GM21786 (cell line): ENCODE measurements at regions not wholly inside any gene's neighbourhood (a gene's known extent, or its start where the extent isn't known, plus 50 kb on each side); places are given as distances from the start of the nearest gene placed in this dataset.

Experiments used
- ATAC-seq: cut with Tn5 transposase; IDR thresholded peaks from one replicate; pipeline ENCODE4 v1.9.1; 2021; ENCODE audit not compliant: unreplicated experiment

DNA sequence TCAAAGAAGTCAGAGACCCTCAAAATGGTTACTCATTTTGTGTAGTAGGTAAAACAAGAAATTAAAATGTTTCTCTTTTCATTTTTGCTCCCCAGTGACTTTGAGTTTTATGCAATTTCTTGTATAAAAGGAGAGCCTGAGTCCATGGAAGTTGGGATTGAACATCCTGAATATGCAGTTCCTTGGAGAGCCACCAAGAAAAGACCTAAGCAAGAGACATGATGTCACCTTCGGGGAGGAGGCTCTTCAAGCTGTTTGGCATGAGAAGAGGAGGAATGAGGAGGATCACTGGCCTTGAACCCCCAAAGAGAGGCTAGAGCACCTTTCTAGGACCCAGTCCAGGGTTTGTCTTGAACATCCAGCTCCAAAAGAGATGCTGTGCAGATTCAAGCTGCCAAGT lies 62.3 kb upstream of the CALM2 start:
- no peak for ATAC-seq

DNA sequence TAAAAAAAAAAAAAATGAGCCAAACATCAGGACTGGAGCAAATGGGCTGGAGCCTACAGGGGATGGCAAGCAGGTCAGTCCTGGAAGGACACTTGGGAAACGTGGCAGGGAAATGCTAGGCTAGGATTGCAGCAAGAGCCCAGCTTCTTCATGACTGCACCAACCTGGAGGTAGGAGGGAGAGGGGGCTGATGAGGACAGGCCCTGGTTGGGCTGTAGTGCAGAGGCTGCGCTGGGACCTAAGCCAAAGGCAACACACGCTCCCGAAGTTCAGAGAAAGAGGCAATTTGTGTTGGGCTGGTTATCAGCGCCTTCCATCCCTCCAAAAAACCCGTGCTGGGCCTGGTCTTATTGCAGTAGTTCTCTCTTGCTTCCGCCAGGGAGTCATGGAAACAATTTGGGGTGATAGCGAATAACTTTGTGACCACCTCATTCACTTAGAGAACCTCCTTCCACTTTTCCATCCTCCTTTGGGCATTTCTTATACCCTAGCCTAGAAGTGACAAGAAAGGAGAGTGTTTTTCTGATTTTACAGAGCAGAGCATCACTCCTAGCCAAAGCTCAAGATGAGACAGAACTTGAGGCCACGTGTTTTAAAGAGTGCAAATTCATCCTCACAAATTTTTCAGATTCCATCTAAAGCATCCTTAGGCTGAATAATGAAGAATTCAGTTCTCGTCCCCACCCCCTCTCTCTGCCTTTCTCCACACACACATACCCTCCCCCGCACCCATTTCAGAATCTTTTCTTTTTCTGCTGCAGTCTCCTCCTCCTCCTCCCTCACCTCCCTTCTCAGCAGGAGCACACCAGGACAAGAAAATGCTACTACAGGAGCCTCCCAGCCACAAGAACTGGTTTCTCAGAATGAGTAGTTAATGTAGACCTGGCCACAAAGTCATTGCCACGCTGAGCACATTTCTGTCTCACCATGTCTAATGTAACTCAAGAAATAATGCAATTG lies 61.3 kb upstream of the CALM2 start:
- ATAC-seq: no peak

DNA sequence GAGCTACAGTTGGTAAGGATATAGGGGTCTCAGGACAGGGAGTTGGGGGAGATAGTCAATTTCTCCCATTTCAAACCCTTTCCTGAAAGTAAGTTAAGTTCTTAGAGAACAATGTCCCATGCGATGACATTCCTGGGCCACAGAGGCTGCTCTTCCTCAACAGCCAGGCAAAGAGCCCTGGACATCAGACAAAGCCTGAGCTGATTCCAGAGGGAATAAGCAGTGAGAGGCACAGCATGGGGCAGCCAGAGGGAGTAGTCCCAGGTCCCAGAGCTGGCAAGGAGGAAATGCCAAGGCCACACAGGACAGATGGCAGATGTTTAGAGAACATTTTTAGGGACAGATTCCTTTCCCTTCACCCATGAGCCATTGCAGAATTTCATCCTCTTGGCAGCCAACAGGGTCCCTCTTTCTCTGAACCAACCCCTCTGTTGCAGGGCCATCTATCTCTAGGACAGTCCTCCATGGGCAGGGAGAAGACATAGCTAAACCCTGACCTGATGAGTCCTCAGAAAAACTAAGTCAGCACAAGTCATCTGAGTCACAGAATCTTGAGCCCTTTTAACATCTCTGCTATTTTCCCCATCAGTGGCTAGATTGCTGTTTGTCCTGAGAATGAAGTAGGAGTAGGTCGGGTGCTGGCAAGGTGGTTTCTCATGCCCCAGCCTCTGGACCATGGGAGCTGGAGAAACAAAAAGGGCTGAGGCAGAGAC lies 60.3 kb upstream of the CALM2 start:
- ATAC-seq: no peak

DNA sequence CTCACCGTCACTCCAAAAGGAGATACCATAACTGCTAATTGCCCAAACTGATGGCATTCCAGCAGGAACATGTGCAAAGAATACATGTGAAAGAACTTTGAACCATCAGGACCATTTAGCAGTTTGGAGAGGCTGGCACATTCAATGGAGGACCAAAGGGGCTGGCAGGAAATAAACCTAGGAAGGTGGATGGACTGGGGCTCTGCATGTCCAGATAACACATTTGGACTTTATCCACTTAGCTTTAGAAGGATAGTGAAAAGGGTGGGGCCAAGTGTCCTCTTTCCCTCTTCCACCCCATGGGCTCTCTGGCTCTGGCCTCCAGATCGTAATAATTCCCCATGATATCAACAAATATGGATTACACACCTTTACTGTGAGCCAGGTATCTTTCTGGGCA lies 58.8 kb upstream of the CALM2 start:
- no peak for ATAC-seq

DNA sequence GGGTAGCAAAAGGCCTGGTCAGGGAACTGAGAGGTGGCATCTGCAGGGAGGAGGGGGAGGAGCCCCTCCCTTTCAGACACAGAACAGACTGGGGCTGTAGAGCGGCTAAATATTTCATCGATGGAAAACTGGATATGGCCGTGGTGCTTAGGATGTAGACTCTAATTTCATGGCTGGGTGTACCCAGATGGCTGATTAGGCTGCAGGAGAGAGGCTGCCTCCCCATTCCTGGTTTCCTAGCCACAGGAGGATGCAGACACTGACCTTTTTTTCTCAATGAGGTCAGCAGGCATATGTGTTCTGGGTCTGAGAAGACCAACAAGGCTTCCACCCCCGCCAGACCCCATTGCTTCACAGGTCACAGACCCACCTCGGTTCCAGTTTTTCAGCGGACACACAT lies 58.1 kb upstream of the CALM2 start:
- no peak for ATAC-seq

DNA sequence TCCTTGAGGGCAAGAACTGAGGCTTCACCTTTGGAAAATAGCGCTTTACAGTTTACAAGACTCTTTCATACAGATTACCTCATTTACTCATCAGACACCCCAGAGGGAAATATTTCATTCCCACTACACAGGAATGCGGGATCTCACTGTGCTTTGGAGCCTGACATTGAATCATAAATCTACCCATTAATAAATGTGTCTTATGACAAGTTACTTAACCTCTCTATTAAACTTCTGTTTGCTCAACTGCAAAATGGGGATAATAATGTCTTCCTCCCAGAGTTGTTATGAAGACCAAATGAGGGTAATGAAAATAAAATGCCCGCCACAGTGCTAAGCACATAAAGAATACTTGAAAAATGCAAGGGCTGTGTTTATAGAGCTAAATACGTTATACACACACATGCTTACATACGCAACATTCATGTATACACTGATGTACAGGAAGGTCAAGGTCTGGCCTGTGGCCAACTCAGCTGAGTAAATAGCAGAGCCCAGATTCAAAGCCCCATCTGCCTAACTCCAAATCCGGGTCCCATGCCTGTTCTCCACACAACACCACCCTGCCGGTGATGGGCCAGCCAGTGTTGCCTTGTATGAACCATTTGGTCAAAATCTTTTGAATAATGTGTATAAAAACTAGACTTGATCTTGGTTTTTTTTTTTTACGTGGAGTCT lies 56.6 kb upstream of the CALM2 start:
- ATAC-seq: no peak

DNA sequence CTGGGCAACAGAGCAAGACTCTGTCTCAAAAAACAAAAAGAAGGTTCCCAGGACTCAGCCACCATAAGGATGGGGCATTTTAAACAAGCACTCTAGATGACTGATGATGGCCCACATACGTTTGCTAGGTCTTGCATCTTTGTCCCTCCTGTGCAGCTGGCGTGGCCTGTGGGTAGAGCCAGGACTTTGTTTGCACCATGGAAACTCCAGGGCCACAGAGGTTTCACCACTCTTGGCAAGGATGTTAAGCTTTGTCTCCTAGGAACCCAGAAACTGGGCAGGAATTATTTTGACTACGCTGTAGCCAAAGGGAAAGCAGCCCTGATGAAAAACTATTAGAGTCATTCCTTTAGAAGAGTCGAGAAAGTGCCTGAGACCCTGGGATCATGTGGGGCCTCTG lies 54.1 kb upstream of the CALM2 start:
- ATAC-seq: no peak

DNA sequence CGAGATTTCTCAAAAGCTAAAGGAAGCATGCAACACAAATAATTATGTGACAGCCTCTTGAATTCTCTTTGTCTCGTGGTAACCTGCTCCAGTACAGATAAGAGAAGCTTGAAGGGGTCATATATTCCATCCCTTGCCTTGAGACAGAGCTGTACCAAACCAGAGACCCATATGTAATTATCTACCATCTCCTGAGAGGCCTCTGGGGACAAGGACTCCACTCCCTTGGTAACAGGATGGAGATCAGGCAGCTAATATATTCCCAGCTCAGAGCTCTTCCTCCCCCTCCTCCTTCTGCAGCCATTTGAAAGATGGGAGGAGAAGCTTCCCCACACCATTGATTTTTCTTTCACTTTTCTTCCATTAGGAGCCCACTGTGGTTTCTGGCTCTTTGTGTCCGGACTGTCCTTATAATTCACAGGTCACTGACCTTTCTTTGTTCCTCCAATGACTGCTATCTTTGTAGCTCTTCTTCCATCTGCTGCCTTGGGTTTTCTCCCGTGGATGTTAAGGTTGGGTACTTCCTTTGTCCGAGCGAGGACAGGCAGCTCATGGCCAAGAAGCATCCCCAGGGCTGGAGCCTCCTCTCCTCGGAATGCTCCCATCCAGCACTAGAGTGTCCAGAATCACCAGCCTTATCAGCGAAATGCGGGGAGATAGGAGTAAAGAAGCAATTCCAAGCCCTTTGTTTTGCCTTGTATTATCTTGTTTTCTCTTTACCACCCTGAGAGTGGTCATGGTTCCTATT lies 51.4 kb upstream of the CALM2 start:
- no peak for ATAC-seq

DNA sequence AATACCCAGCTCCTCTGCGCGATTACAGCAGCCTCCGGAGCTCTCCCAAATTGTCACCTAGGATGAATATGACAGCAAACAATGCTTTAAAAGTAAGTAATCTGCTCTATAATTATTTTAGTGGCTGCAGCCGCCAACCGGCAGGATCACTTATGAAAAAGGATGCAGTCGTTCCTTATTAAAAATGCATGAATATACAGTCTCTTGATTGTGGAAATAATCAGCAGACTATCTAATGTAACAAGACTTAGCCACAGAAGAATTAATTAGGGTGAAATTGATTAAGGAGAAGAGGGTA lies 50.6 kb upstream of the CALM2 start:
- ATAC-seq: no peak

DNA sequence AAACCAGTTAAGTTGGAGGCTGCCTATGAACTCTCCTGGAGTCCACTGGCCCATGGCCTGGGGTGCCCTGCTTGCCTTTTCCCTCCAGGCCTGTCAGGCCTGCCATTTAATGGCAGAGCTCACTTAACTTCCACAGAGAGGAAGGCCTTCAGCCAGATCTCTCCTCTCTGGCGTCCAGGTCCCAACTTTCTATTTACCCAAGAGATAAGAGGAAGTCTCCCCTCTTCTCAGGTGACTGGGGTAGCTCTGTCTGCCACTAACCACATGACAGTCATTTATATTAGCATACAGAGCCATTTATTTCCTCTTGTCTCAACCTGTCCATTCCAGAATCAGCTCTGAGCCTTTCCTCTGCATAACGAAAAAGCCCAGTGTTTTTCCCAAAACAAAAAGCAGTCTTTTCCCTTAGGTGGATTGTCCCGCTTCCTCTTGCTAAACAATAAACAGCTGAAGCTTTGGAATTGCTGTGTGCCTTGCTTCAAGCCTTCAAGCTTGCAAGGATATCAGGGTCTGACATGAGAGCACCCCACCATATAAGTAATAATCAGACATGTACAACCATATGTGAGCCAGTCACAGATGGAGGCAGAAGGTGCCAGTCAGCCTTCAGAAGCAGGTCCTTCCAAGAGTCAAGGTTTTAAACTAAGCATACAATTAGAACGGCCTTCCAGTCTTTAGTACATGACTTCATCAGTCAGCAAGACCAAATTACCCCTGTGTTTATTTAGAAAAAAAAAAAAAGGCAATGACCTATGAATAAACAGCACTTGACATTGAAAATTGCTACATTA lies 50.0 kb upstream of the CALM2 start:
- no peak for ATAC-seq
